Stomach (tissue), 4 donors: ENCODE measurements at regions not wholly inside any gene's neighbourhood (a gene's known extent, or its start where the extent isn't known, plus 50 kb on each side); places are given as distances from the start of the nearest gene placed in this dataset.

Experiments
- POLR2A ChIP-seq, 4 donors: fragments of 450-650 bp; IDR thresholded peaks; one replicate each; pipeline ENCODE4 v1.6.1; 2016; ENCODE audit warnings: antibody characterized with exemption in 4 of 4, control low read depth in 2 of 4, mild to moderate bottlenecking in 1 of 4, moderate library complexity in 1 of 4
- TF ChIP-seq, protein P1 (sequence below), 7 experiments: fragments of 450-650 bp in 4 of 7; fragments of 200-600 bp in 3 of 7; sonication (generic) in 3 of 7; IDR thresholded peaks; one replicate each; pipeline ENCODE4 v1.5.1; 2016 to 2019; ENCODE audit warnings: antibody characterized with exemption in 7 of 7, control low read depth in 2 of 7, mild to moderate bottlenecking in 1 of 7

DNA sequence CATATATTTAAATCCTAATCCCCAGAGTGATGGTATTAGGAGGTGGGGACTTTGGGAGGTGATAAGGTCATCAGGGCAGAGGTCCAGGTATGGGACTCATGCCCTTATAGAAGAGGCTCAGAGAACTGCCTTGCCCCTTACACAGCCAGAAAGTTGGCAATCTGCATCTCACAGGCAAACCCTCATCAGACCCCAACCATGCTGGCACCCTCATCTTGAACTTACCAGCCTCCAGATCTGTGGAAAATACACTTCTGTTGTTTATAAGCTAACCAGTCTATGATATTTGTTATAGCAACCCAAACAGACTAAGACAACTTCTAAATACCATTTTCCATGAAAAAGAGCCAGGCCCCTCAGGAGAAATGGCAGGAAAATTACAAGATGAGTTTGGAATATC is 69.3 kb upstream of the PRDX6 start:
- TF ChIP-seq, protein P1, sequence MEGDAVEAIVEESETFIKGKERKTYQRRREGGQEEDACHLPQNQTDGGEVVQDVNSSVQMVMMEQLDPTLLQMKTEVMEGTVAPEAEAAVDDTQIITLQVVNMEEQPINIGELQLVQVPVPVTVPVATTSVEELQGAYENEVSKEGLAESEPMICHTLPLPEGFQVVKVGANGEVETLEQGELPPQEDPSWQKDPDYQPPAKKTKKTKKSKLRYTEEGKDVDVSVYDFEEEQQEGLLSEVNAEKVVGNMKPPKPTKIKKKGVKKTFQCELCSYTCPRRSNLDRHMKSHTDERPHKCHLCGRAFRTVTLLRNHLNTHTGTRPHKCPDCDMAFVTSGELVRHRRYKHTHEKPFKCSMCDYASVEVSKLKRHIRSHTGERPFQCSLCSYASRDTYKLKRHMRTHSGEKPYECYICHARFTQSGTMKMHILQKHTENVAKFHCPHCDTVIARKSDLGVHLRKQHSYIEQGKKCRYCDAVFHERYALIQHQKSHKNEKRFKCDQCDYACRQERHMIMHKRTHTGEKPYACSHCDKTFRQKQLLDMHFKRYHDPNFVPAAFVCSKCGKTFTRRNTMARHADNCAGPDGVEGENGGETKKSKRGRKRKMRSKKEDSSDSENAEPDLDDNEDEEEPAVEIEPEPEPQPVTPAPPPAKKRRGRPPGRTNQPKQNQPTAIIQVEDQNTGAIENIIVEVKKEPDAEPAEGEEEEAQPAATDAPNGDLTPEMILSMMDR (IDR thresholded peaks at IDR 0.05): no peak
- TF ChIP-seq POLR2A (IDR thresholded peaks at IDR 0.05): no peak
